ENCODE measurements at regions not wholly inside any gene's neighbourhood (a gene's known extent, or its start where the extent isn't known, plus 50 kb on each side); places are given as distances from the start of the nearest gene placed in this dataset.

DNA sequence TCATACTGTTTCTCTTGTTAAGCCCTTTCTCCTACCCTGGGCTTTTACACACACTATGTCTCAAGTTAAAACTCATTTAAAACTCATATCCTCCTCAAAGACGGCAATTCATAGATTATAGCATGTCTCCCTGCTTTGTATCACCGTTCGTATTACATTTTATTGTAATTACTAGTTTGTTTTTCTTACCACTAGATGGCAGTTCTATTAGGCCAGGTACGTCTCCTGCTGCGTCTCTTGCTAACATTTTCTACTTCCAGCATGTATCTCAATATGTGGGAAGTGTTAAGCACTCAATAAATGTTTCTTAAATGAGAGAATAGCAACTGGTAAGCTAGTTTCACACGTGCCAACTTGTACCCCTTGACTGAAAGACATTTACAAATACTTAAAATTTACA is 450.3 kb upstream of the PCDH7 start:
- no peak overlapping the region for H3K27ac ChIP-seq (ENCODE audit: extremely low read depth, low read depth, low read length)
- no peaks in the 10 kb centered on the region for H3K4me1 ChIP-seq (ENCODE audit: control insufficient read depth, insufficient read depth, low read length)
- POLR2A ChIA-PET, result no interaction called here
- H3K4me3 ChIP-seq (ENCODE audit: low read depth, low read length), result no peak overlapping the region
- TF ChIP-seq, protein P1, sequence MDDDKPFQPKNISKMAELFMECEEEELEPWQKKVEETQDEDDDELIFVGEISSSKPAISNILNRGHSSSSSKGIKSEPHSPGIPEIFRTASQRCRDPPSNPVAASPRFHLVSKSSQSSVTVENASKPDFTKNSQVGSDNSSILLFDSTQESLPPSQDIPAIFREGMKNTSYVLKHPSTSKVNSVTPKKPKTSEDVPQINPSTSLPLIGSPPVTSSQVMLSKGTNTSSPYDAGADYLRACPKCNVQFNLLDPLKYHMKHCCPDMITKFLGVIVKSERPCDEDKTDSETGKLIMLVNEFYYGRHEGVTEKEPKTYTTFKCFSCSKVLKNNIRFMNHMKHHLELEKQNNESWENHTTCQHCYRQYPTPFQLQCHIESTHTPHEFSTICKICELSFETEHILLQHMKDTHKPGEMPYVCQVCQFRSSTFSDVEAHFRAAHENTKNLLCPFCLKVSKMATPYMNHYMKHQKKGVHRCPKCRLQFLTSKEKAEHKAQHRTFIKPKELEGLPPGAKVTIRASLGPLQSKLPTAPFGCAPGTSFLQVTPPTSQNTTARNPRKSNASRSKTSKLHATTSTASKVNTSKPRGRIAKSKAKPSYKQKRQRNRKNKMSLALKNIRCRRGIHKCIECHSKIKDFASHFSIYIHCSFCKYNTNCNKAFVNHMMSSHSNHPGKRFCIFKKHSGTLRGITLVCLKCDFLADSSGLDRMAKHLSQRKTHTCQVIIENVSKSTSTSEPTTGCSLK (tag by site-specific recombination; IDR thresholded peaks at IDR 0.05), result no peak
- TF ChIP-seq ZFP41 (tag by site-specific recombination; IDR thresholded peaks at IDR 0.05; ENCODE audit: borderline replicate concordance) (no peak), ZNF202 (tag by site-specific recombination; IDR thresholded peaks at IDR 0.05; ENCODE audit: borderline replicate concordance) (no peak), GLIS1 (tag by site-specific recombination; IDR thresholded peaks at IDR 0.05) (0 out of 2 replicates have a peak, but pooled peaks have one; percentile 23), ZBTB48 (tag by site-specific recombination; IDR thresholded peaks at IDR 0.05) (no peak)
- H3K9me3 ChIP-seq (ENCODE audit: control insufficient read depth, insufficient read depth, low read depth, low read length), result no peaks in the 10 kb centered on the region
- no peaks in the 10 kb centered on the region for H3K36me3 ChIP-seq (ENCODE audit: control insufficient read depth in 2 of 2, insufficient read depth in 1 of 2, low read length in 2 of 2)
- CTCF ChIA-PET, result interaction anchor here (0.9 kb wide), 1 partner anchor 9 kb away, joined by 4 read pairs; no protein-coding TSS in a partner anchor

DNA sequence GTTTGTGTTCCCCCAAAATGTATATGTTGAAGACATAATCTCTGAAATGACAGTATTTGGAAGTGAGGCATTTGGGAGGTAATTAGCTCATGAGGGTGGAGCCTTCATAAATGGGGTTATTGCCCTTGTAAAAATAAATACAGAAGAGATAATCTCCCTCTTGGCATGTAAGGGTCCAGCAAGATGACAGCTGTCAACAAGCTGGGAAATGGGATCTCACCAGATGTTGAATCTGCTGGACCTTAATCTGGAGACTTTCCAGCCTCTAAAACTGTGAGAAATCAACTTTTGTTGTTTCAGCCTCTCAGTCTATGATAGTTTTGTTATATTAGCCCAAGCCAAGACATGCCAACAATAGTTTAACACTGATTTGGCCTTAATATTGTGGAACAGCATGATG is 438.2 kb upstream of the PCDH7 start:
- CTCF ChIA-PET, result interaction anchor here (0.7 to 1.2 kb wide), 2 partner anchors 12 to 13 kb away, joined by 3 to 6 read pairs; no protein-coding TSS in a partner anchor
- TF ChIP-seq ZNF639 (tag by site-specific recombination; IDR thresholded peaks at IDR 0.05) (no peak), ZBTB26 (tag by site-specific recombination; optimal IDR thresholded peaks at IDR 0.05) (no peak)
- H3K4me3 ChIP-seq (ENCODE audit: low read depth, low read length), result no peak overlapping the region
- H3K9me3 ChIP-seq (ENCODE audit: control insufficient read depth, insufficient read depth, low read depth, low read length), result no peaks in the 10 kb centered on the region
- H3K36me3 ChIP-seq (ENCODE audit: control insufficient read depth in 2 of 2, insufficient read depth in 1 of 2, low read length in 2 of 2), result no peaks in the 10 kb centered on the region
- H3K4me1 ChIP-seq (ENCODE audit: control insufficient read depth, insufficient read depth, low read length), result no peaks in the 10 kb centered on the region
- POLR2A ChIA-PET, result no interaction called here
- H3K27ac ChIP-seq (ENCODE audit: extremely low read depth, low read depth, low read length), result no peak overlapping the region

- H3K4me3 ChIP-seq (ENCODE audit: low read depth, low read length), result no peak overlapping the region
- H3K36me3 ChIP-seq (ENCODE audit: control insufficient read depth in 2 of 2, insufficient read depth in 1 of 2, low read length in 2 of 2), result no peaks in the 10 kb centered on the region
- no peaks in the 10 kb centered on the region for H3K4me1 ChIP-seq (ENCODE audit: control insufficient read depth, insufficient read depth, low read length)
- CTCF ChIA-PET, result no interaction called here
- H3K9me3 ChIP-seq (ENCODE audit: control insufficient read depth, insufficient read depth, low read depth, low read length), result no peaks in the 10 kb centered on the region
- H3K27ac ChIP-seq (ENCODE audit: extremely low read depth, low read depth, low read length), result no peak overlapping the region
- TF ChIP-seq ZNF544 (tag by site-specific recombination; IDR thresholded peaks at IDR 0.05) (no peak), ZNF280D (tag by site-specific recombination; IDR thresholded peaks at IDR 0.05) (no peak), ZSCAN16 (tag by site-specific recombination; IDR thresholded peaks at IDR 0.05) (no peak), ZNF843 (tag by site-specific recombination; IDR thresholded peaks at IDR 0.05) (no peak), REPIN1 (tag by site-specific recombination; IDR thresholded peaks at IDR 0.05; ENCODE audit: low read depth) (no peak), ZNF654 (tag by site-specific recombination; IDR thresholded peaks at IDR 0.05; ENCODE audit: low read depth) (no peak), ZNF530 (tag by site-specific recombination; IDR thresholded peaks at IDR 0.05; ENCODE audit: low read depth) (no peak), ZNF677 (tag by site-specific recombination; IDR thresholded peaks at IDR 0.05) (no peak), KLF1 (tag by site-specific recombination; IDR thresholded peaks at IDR 0.05) (no peak), ZNF792 (tag by site-specific recombination; IDR thresholded peaks at IDR 0.05) (no peak), ZNF571 (tag by site-specific recombination; IDR thresholded peaks at IDR 0.05) (no peak), ZNF223 (tag by site-specific recombination; IDR thresholded peaks at IDR 0.05) (no peak)
- POLR2A ChIA-PET, result no interaction called here
Measured at GRCh38 chr4:30283336-30283735, 436.8 kb upstream of the PCDH7 start.
